Body of pancreas (tissue), 4 donors: ENCODE measurements at regions not wholly inside any gene's neighbourhood (a gene's known extent, or its start where the extent isn't known, plus 50 kb on each side); places are given as distances from the start of the nearest gene placed in this dataset.
A peak's percentile ranks its signal among the peaks of the same experiment; 100 is the strongest.

ENCODE experiments used
- ATAC-seq: fragments of 150-250 bp; one replicate; pipeline ENCODE4 v1.9.1; 2016
- DNase-seq, 4 donors: peaks; one replicate each; pipeline ENCODE4 v3.0.0-alpha.2; 2019
- H3K27ac ChIP-seq, 4 donors: fragments of 200-600 bp; sonication (generic); 1 replicate in 3 of 4; 2 replicates in 1 of 4; pipeline versions ENCODE4 v1.5.1 to v1.6.1; 2016 to 2019; ENCODE audit warnings: mild to moderate bottlenecking in 1 of 4, mixed read lengths in 1 of 4, moderate library complexity in 1 of 4
- H3K27me3 ChIP-seq, 2 donors: fragments of 200-600 bp; sonication (generic); one replicate each; pipeline ENCODE4 v1.6.0; 2016; ENCODE audit warnings: mild to moderate bottlenecking in 1 of 2
- H3K36me3 ChIP-seq, 2 donors: fragments of 200-600 bp; sonication (generic); replicated peaks in 1 of 2; 2 replicates each; pipeline ENCODE4 v1.5.1; 2016; ENCODE audit warnings: low read depth in 2 of 2; ENCODE audit not compliant: insufficient read depth in 1 of 2
- H3K4me1 ChIP-seq: fragments of 200-600 bp; sonication (generic); one replicate; pipeline ENCODE4 v1.6.0; 2016
- H3K4me3 ChIP-seq, 2 donors: fragments of 200-600 bp; sonication (generic); 1 replicate in 1 of 2; 2 replicates in 1 of 2; pipeline ENCODE4 v1.5.1; 2016 to 2019
- H3K9me3 ChIP-seq, 3 donors: fragments of 200-600 bp; sonication (generic); 1 replicate in 2 of 3; 2 replicates in 1 of 3; pipeline ENCODE4 v1.5.1; 2016
- CTCF ChIP-seq, 7 experiments: fragments of 450-650 bp in 4 of 7; fragments of 200-600 bp in 3 of 7; sonication (generic) in 3 of 7; IDR thresholded peaks; one replicate each; pipeline ENCODE4 v1.5.1; 2016 to 2019; ENCODE audit warnings: antibody characterized with exemption in 7 of 7
- POLR2A ChIP-seq, 3 donors: fragments of 450-650 bp; IDR thresholded peaks; one replicate each; pipeline ENCODE4 v1.6.1; 2016; ENCODE audit warnings: antibody characterized with exemption in 3 of 3, mild to moderate bottlenecking in 2 of 3
- WGBS, 2 donors: methylation state at CpG; one replicate each; pipeline ENCODE4 v1.1.5; 2017; 5-methylcytosine and 5-hydroxymethylcytosine counted together
- intact Hi-C: fragments of 100-400 bp; cut with DNase I; formaldehyde crosslinking; loops from one replicate; pipeline ENCODE4 v1.15.1; 2023

- DNase-seq = no peak
- Histone ChIP-seq H3K27ac (no peak overlapping the region), H3K36me3 (no peaks in the 10 kb centered on the region), H3K27me3 (no peaks in the 10 kb centered on the region), H3K4me1 (peaks cover 20% of the 10 kb centered on the region), H3K4me3 (no peak overlapping the region), H3K9me3 (no peaks in the 10 kb centered on the region)
- no peak for ATAC-seq
- no peak for TF ChIP-seq POLR2A (IDR thresholded peaks at IDR 0.05)
- no peak for TF ChIP-seq CTCF (IDR thresholded peaks at IDR 0.05)
- intact Hi-C loops = no loop called here
- 67 to 72% methylated on average over 5 of the region's 5 CpGs for WGBS, 2 donors
Observed at GRCh38 chr21:15274701-15275485, 210.1 kb upstream of the NRIP1 start.

GRCh38 chr21:15275615-15276235, 210.9 kb upstream of the NRIP1 start:
- no peak for TF ChIP-seq CTCF (IDR thresholded peaks at IDR 0.05)
- no peak for TF ChIP-seq POLR2A (IDR thresholded peaks at IDR 0.05)
- H3K27ac ChIP-seq = peak overlapping the region in 2 of 4 donors; percentile 27 to 36
- DNase-seq (no peak), ATAC-seq (peak; percentile 18)
- no peaks in the 10 kb centered on the region for H3K27me3 ChIP-seq
- WGBS, 2 donors = 51 to 55% methylated on average over 6 of the region's 6 CpGs
- H3K4me1 ChIP-seq = peaks cover 20% of the 10 kb centered on the region
- H3K9me3 ChIP-seq = no peaks in the 10 kb centered on the region
- no peaks in the 10 kb centered on the region for H3K36me3 ChIP-seq
- intact Hi-C loops = no loop called here
- no peak overlapping the region for H3K4me3 ChIP-seq

DNA sequence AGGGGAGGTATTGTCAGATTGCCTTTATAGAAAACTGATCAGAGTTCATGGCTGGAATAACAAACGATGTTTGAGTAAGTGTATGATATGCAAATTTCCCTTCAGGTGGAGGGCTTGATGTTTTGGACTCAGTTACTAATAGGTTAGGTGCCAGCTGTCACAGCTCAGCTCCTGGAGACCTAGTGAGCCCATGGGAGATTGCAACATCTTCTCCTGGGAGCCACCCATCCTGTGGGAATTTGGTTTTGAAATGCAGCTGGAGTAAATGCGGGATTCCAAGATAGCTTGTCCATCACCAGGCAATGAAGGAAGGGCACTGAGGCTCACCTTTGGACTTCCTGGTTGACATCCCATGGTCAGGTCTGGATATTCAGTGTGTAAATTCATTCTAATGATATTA, 211.4 kb upstream of the NRIP1 start:
- TF ChIP-seq CTCF (IDR thresholded peaks at IDR 0.05) = no peak
- TF ChIP-seq POLR2A (IDR thresholded peaks at IDR 0.05) = no peak
- H3K4me1 ChIP-seq = peaks cover 20% of the 10 kb centered on the region
- WGBS, 2 donors = 38% methylated on average over 2 of the region's 2 CpGs
- ATAC-seq (peak; percentile 85), DNase-seq (peak; percentile 43 to 75 (median 60))
- H3K4me3 ChIP-seq = no peak overlapping the region
- H3K9me3 ChIP-seq = no peaks in the 10 kb centered on the region
- intact Hi-C loops = no loop called here
- no peaks in the 10 kb centered on the region for H3K27me3 ChIP-seq
- H3K27ac ChIP-seq = peak overlapping the region in 2 of 4 donors; percentile 27 to 36
- no peaks in the 10 kb centered on the region for H3K36me3 ChIP-seq

DNA sequence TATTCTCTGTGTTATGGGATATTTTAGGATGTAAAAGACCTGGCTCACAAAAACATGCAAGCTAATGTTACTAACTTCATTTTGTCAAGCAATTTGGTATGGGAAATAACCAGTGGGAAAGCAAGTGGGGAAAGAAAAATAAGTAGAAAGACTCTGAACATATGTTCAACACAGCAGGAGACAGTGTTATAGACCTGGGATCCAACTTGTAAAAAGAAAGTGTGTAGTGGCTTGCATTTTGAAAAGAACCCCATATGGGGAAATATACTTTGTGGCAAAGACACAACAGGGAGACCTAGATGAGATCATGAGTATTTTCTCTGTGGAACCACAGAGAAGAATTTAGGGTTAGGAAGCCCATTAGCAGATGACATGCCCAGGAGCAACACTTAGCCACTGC, 212.7 kb upstream of the NRIP1 start:
- peaks cover 20% of the 10 kb centered on the region for H3K4me1 ChIP-seq
- no peaks in the 10 kb centered on the region for H3K27me3 ChIP-seq
- no peak overlapping the region for H3K27ac ChIP-seq
- no peak for TF ChIP-seq POLR2A (IDR thresholded peaks at IDR 0.05)
- no peak for TF ChIP-seq CTCF (IDR thresholded peaks at IDR 0.05)
- intact Hi-C loops = no loop called here
- no peaks in the 10 kb centered on the region for H3K9me3 ChIP-seq
- no peaks in the 10 kb centered on the region for H3K36me3 ChIP-seq
- H3K4me3 ChIP-seq = no peak overlapping the region
- DNase-seq (no peak), ATAC-seq (no peak)
